Fibroblast of the aortic adventitia (primary cell): ENCODE measurements at regions not wholly inside any gene's neighbourhood (a gene's known extent, or its start where the extent isn't known, plus 50 kb on each side); places are given as distances from the start of the nearest gene placed in this dataset.
A peak's percentile ranks its signal among the peaks of the same experiment; 100 is the strongest.

ENCODE experiments used
- DNase-seq: peaks from one replicate; pipeline ENCODE4 v3.0.0-alpha.2; 2010; ENCODE audit warnings: low read depth
- H3K4me3 ChIP-seq: 2 replicates; pipeline ENCODE4 v1.5.1; 2011; ENCODE audit warnings: low read depth, mild to moderate bottlenecking, control low read depth, low read length, moderate library complexity
- CTCF ChIP-seq: IDR thresholded peaks from 2 replicates; pipeline ENCODE4 v1.5.1; 2011; ENCODE audit warnings: mild to moderate bottlenecking, low read length, control low read depth, inconsistent platforms; ENCODE audit not compliant: insufficient read depth

DNA sequence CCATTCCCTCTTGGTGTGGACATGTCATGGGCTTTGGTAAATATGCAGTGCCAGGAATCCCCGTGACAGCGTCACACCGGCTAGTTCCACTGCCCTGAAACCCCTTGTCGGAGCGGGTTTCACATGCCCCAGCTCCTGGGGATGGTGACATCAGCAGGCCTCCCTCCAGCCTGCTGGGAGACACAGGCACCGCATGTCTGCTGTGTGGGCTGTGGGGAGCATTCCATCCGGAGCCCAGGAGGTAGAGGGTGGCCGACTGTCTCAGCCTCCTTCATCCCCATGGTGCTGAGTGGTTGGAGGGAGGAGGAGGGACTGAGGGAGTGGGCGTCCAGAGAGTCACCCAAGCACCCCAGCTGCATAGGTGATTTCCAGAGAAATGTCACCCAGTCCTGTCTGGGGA, 1161.1 kb downstream of the BRD1 start:
- H3K4me3 ChIP-seq = no peak overlapping the region
- no peak for DNase-seq
- no peak for TF ChIP-seq CTCF

DNA sequence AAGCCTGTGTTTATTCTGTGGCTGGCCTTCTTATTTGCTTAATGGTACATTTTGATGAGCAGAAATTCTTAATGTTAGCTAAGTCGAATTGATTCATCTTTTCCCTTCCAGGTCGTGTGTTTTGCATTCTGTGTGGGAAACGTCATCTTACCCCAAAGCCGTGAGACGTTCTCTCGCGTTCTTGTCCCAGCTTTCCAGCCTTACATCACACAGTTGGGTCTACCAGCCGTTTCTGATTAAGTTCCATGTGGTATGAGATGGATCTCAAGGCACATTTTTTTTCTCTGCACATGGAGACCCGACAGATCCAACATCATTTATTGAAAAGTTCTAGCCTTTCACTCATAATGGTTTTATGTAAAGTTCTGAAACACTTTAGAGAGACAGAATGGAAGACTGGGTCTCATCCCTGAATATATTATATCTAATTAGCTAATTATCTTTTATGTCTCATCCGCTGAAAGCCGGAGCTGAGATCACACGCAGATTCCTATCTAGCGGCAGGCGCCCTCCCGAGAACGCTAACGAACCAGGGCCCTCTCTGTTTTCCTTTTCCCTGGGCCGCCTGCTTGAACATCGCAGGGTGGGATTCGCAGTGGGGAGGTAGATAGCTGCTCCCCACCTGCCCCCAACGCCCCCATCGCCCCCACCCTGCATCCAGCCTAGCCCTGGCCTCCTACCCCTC, 1162.2 kb downstream of the BRD1 start:
- H3K4me3 ChIP-seq = no peak overlapping the region
- no peak for TF ChIP-seq CTCF
- DNase-seq = no peak

- TF ChIP-seq CTCF = no peak
- H3K4me3 ChIP-seq = no peak overlapping the region
- DNase-seq = no peak
Measured at GRCh38 chr22:48664586-48664985, 1163.1 kb downstream of the BRD1 start.

DNA sequence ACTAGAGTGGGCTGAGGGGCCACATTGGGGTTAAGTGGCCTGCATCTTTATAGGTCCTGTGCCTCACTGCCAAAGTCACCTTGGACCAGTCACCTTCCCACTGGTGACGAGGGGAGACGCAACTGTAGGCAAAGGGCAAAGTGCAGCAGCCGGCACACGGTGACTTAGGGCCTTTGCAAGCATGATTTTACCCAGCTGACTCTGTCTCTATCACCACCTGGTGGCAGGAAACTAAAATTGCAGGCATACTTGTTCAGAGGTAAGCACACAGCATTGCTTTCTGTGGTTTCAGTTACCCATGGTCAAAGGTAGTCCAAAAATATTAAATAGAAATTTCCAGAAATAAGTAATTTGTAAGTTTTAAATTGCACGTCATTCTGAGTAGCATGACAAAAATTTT, 1164.4 kb downstream of the BRD1 start:
- no peak overlapping the region for H3K4me3 ChIP-seq
- no peak for DNase-seq
- peak; percentile 19 for TF ChIP-seq CTCF

- no peak for DNase-seq
- no peak overlapping the region for H3K4me3 ChIP-seq
- TF ChIP-seq CTCF = no peak
Measured at GRCh38 chr22:48662476-48663135, 1165.1 kb downstream of the BRD1 start.

DNA sequence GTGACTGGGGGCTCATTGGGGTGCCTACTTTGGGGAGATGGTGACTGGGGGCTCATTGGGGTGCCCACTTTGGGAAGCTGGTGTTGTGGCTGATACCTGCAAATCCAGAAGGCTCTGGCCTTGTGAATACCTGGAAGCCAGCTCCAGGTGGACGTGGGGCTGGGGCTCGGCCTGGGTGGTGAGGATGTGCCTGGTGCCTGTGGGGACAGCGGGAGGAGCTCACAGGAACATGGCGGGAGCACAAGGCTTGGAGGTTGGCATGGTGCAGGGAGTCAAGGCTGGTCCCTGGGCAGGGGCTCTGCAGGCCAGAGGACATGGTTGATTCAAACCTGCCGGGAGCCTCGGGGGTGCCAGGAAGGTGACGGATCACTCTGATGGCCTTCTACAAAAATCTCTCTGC, 1165.7 kb downstream of the BRD1 start:
- DNase-seq = no peak
- no peak overlapping the region for H3K4me3 ChIP-seq
- TF ChIP-seq CTCF = no peak
